ENCODE measurements at regions not wholly inside any gene's neighbourhood (a gene's known extent, or its start where the extent isn't known, plus 50 kb on each side); places are given as distances from the start of the nearest gene placed in this dataset.

DNA sequence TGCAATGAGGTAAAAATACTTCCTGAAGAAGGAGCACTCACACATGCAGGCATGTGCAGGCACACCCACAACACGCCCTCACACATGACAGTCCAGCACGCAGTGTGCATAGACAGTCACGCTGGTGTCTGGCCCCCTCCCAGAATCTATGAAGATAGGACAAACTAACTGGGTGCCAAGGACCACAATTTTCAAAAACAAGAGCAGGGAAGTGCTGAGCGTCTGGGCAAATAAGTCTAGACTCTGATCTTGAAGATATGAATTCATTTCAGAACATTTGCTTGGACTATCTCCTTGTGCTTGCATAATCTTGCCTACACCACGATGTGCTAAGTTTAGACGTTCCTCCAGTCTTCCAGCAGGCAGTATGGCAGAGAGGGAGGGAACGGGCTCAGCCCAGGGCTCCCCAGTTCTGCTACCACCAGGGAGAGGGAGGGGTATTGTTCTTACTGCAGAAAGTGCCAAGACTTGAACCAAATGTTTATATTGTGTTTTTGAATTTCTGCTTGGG lies 276.5 kb upstream of the KLF6 start:
- Histone ChIP-seq H3K27ac (ENCODE audit: low read length) (peak overlapping the region; percentile 76), H3K4me1 (ENCODE audit: control insufficient read depth, insufficient read depth, low read length) (peaks cover 39% of the 10 kb centered on the region), H3K4me3 (ENCODE audit: low read depth in 2 of 2, low read length in 2 of 2) (no peak overlapping the region), H3K27me3 (ENCODE audit: control insufficient read depth, insufficient read depth, low read length) (no peaks in the 10 kb centered on the region), H3K9me3 (ENCODE audit: control insufficient read depth, insufficient read depth, low read depth, low read length) (no peaks in the 10 kb centered on the region), H3K36me3 (ENCODE audit: control insufficient read depth, insufficient read depth, low read length) (no peaks in the 10 kb centered on the region)
- DNase-seq (ENCODE audit: low read depth, low spot score) (no peak), ATAC-seq (peak; percentile 20; the same call in 1 of the 2 replicates)
- ChIA-PET POLR2A (no interaction called here), CTCF (interaction anchor here (0.6 kb wide), 1 partner anchor 115 kb away, joined by 10 read pairs; no protein-coding TSS in a partner anchor)
- no peak for TF ChIP-seq TCF7L2 (IDR thresholded peaks at IDR 0.05; ENCODE audit: low read depth, low read length)
- no peak for TF ChIP-seq SIN3A (IDR thresholded peaks at IDR 0.05; ENCODE audit: borderline replicate concordance, insufficient read depth, low read depth, low read length)
- TF ChIP-seq, protein P1, sequence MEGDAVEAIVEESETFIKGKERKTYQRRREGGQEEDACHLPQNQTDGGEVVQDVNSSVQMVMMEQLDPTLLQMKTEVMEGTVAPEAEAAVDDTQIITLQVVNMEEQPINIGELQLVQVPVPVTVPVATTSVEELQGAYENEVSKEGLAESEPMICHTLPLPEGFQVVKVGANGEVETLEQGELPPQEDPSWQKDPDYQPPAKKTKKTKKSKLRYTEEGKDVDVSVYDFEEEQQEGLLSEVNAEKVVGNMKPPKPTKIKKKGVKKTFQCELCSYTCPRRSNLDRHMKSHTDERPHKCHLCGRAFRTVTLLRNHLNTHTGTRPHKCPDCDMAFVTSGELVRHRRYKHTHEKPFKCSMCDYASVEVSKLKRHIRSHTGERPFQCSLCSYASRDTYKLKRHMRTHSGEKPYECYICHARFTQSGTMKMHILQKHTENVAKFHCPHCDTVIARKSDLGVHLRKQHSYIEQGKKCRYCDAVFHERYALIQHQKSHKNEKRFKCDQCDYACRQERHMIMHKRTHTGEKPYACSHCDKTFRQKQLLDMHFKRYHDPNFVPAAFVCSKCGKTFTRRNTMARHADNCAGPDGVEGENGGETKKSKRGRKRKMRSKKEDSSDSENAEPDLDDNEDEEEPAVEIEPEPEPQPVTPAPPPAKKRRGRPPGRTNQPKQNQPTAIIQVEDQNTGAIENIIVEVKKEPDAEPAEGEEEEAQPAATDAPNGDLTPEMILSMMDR (IDR thresholded peaks at IDR 0.05) = no peak
- TF ChIP-seq, protein P2, sequence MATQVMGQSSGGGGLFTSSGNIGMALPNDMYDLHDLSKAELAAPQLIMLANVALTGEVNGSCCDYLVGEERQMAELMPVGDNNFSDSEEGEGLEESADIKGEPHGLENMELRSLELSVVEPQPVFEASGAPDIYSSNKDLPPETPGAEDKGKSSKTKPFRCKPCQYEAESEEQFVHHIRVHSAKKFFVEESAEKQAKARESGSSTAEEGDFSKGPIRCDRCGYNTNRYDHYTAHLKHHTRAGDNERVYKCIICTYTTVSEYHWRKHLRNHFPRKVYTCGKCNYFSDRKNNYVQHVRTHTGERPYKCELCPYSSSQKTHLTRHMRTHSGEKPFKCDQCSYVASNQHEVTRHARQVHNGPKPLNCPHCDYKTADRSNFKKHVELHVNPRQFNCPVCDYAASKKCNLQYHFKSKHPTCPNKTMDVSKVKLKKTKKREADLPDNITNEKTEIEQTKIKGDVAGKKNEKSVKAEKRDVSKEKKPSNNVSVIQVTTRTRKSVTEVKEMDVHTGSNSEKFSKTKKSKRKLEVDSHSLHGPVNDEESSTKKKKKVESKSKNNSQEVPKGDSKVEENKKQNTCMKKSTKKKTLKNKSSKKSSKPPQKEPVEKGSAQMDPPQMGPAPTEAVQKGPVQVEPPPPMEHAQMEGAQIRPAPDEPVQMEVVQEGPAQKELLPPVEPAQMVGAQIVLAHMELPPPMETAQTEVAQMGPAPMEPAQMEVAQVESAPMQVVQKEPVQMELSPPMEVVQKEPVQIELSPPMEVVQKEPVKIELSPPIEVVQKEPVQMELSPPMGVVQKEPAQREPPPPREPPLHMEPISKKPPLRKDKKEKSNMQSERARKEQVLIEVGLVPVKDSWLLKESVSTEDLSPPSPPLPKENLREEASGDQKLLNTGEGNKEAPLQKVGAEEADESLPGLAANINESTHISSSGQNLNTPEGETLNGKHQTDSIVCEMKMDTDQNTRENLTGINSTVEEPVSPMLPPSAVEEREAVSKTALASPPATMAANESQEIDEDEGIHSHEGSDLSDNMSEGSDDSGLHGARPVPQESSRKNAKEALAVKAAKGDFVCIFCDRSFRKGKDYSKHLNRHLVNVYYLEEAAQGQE (IDR thresholded peaks at IDR 0.05; ENCODE audit: insufficient read depth in 1 of 2, low read depth in 2 of 2, low read length in 1 of 2) = no peak
- TF ChIP-seq POLR2AphosphoS5 (IDR thresholded peaks at IDR 0.05; ENCODE audit: low read depth, low read length) = no peak
- intact Hi-C loops (cut with micrococcal nuclease; ENCODE audit: unreplicated experiment) (no loop called here), in situ Hi-C loops (cut with HindIII; ENCODE audit: low pct_unique_long_range_greater_than_20kb, low sequenced_read_pairs) (no loop called here)
- BruUV-seq (replicated peaks) = no TSS peak

DNA sequence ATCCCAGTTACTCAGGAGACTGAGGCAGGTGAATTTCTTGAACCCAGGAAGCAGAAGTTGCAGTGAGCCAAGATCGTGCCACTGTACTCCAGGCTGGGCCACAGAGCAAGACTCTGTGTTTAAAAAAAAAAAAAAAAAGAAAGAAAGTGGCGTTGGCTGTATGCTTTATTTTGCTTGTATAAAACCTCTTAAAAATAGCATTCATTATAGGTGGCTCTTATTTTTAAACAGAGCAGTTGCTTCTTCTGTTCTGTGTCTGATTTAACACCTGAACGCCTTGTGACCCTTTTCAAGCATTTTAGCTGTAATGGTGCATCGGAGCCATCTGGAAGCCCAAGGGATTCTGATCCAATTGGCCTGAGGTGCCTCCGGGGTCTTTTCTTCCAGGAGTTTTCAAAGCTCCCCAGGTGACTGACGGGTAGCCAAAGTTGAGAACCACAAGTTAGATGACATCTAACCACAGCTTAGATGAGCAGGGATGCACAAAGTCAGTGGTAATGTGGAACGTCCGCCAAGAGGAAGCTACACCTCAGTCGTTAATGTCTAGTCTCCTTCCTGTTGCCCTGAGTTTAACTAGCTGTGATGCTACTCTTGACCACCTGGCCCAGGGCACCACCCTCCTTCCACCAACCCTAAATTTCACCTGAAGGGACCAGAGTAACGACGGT lies 274.6 kb upstream of the KLF6 start:
- in situ Hi-C loops (cut with HindIII; ENCODE audit: low pct_unique_long_range_greater_than_20kb, low sequenced_read_pairs) (no loop called here), intact Hi-C loops (cut with micrococcal nuclease; ENCODE audit: unreplicated experiment) (loop anchor here (10.0 kb wide), 1 partner anchor 105 kb away; no protein-coding TSS in a partner anchor)
- ATAC-seq = no peak
- no peak for TF ChIP-seq SIN3A (IDR thresholded peaks at IDR 0.05; ENCODE audit: borderline replicate concordance, insufficient read depth, low read depth, low read length)
- TF ChIP-seq, protein P1 (IDR thresholded peaks at IDR 0.05) = no peak
- TF ChIP-seq, protein P2 (IDR thresholded peaks at IDR 0.05; ENCODE audit: insufficient read depth in 1 of 2, low read depth in 2 of 2, low read length in 1 of 2) = no peak
- TF ChIP-seq POLR2AphosphoS5 (IDR thresholded peaks at IDR 0.05; ENCODE audit: low read depth, low read length) = no peak
- no peak for TF ChIP-seq TCF7L2 (IDR thresholded peaks at IDR 0.05; ENCODE audit: low read depth, low read length)
- peak overlapping the region; percentile 96 for H3K27ac ChIP-seq (ENCODE audit: low read length)
- no peak overlapping the region for H3K4me3 ChIP-seq (ENCODE audit: low read depth in 2 of 2, low read length in 2 of 2)
- H3K4me1 ChIP-seq (ENCODE audit: control insufficient read depth, insufficient read depth, low read length) = peaks cover 39% of the 10 kb centered on the region
- POLR2A ChIA-PET = interaction anchor here (0.9 to 1.1 kb wide), 2 partner anchors 24 to 208 kb away, joined by 3 read pairs; no protein-coding TSS in a partner anchor
- H3K27me3 ChIP-seq (ENCODE audit: control insufficient read depth, insufficient read depth, low read length) = no peaks in the 10 kb centered on the region
- DNase-seq (ENCODE audit: low read depth, low spot score) = no peak
- no peaks in the 10 kb centered on the region; the same call in 1 of the 2 replicates for H3K9me3 ChIP-seq (ENCODE audit: control insufficient read depth, insufficient read depth, low read depth, low read length)
- H3K36me3 ChIP-seq (ENCODE audit: control insufficient read depth, insufficient read depth, low read length) = no peaks in the 10 kb centered on the region
- CTCF ChIA-PET = interaction anchor here (0.6 kb wide), 1 partner anchor 869 kb away, joined by 9 read pairs; no protein-coding TSS in a partner anchor
- no TSS peak for BruUV-seq (replicated peaks)

Data from Panc1 (cell line).